Stimulated activated CD4-positive, alpha-beta T cell treated with anti-CD3 and anti-CD28 coated beads, Interleukin-1b, Interleukin-23, amount 100 ng/mL, for 24 hours (primary cell): ENCODE measurements at regions not wholly inside any gene's neighbourhood (a gene's known extent, or its start where the extent isn't known, plus 50 kb on each side); places are given as distances from the start of the nearest gene placed in this dataset.
"Not testable (repeated sequence)": the region's sequence is repeated elsewhere in the genome, so short reads cannot be mapped to it uniquely, and the experiment has no call there.

ENCODE experiments used
- DNase-seq, 4 experiments: peaks; one replicate each; pipeline ENCODE4 v3.0.0-alpha.2; 2020; ENCODE audit warnings: low read depth in 4 of 4, low spot score in 1 of 4

DNA sequence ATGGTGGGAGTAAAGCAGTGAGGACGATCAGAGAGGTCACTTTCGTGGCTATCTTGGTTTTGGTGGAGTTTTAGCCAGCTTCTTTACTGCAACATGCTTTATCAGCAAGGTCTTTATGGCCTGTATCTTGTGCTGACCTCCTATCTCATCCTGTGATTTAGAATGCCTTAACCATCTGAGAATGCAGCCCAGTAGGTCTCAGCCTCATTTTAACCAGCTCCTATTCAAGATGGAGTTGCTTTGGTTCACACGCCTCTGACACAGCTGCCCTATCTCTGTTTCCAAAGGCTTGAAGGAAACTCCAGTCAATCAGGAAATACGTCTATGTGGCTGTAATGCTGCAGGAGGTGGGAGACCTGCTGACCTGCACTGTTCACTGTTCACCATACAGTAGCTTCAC, 146.1 kb upstream of the POGK start:
- DNase-seq = no peak

DNA sequence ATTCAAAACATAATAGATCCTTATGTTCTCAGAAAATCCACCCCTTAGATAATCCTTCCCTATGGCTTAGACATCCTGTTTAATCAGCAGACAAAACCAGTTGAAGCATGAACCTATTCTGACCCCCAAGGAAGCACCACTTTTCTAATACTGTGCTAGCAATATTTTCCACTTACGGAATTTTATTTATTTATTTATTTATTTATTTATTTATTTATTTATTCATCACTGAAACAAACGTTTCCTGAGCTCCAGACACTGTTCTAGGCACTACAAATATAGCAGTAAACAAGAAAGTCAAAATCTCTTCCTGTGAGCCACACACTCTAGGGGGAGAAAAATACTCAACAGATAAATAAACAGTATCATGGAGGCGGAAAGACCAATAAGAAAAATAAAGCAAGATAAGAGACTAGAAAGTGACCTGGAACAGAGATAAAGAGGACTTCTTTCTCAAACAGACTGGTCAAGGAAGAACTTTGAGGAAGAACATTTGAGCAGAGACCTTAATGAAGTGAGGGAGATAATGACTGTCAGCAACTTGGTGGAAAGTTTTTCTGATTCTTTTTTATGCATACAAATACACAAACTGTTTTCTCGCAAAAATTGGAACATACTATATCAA, 145.5 kb upstream of the POGK start:
- no peak for DNase-seq

DNA sequence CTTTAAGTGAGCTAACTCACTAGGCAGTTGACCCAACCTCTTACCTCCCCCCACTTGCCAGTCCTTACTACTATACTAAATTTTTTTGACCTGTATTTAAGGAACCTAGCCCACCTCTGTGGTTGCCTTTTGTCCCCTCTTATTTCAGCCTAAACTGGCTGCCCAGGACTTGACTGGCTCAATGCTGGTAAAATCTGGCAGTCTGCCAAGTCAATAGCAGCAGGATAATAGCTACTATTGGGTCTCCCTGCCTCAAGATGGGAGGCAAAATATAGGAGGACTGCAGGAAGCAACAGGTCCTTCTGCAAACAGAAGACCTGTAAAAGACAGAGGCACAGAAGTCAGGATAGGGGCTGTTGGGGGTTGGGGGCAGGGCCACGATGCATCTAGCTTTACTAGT, 144.2 kb upstream of the POGK start:
- no peak for DNase-seq

DNA sequence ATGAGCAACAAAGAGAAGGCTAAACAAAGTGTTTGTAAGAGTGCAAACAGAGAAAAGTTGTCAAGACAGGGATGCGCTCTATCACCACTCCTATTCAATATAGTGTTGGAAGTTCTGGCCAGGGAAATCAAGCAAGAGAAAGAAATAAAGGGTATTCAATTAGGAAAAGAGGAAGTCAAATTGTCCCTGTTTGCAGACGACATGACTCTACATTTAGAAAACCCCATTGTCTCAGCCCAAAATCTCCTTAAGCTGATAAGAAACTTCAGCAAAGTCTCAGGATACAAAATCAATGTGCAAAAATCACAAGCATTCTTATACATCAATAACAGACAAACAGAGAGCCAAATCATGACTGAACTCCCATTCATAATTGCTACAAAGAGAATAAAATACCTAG, 143.4 kb upstream of the POGK start:
- not testable (repeated sequence) for DNase-seq

DNA sequence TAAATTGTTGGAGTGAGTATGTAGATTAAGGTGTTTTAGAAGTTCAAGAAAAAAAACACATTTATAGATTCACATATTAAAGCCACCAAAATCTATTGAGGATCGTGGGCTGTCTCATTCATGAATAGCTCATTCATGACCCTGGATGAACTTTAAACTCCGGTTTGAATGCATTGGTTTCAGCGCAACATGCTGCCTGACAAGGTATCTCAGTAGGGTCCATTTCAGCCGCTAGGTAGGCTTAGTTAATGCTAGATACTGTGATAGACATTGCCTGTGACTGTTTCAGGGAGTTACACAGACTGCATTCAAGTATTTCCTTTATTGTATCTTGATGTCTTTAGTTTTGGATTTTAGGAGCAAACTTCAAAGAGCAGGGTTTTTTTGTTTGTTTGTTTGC, 140.5 kb upstream of the POGK start:
- no peak for DNase-seq

DNA sequence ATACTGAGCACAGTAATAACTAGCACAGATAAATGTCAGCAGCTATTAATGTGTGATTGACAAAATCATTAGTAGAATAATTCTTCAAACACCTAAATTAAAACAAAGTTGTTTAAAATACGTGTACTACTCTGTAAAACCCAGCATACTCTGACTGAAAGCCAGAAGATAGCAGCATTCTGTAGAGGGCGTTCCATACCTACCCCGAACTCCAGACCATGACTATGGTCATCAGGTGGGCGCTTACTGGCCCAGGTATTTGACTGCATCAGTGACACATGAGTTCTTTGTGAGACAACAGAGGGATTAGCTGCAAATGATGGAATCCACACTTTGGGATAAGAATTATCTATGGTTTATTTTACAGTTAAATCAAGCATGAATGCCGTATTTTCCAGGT, 139.7 kb upstream of the POGK start:
- no peak for DNase-seq

DNA sequence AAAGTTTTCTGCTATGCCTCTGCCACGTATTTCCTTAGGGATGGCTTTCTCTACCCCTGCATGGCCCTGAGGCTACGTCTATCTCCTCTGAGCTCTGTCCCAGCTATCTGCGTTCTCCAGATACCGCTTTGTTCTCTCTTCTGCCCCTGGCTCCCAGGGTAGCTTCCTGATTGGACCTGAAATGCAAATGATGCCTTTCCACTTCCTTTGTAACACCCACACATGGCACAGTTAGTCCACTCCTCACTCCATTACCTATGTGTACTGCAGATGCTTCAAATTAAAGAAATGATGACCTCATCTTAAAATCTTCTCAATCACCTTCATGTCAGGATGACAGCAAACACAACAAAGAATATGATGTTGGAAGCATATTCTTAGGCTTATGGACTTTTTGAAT, 138.6 kb upstream of the POGK start:
- DNase-seq = no peak

DNA sequence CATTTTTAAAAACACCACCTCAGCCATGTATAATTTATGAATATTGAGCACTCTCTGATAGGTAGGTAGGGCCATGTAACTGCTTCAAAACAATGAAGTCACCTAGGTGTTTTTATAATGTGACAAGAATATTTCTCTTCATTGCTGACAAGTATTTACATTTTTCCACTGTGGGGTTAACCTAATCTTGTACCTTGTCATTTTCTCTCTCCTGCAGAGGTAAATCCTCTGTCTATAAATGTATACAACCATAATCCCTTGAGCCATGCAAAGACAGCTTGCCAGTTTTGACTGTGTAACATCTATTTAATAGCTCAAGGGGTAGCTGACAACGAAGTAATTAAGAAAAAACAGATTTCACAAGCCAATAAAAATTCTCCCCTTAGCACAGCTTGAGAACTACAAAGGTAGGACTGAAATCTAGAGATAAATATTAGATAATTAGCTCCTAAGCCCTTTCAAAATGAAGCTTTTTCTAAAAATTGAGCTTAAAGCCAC, 137.6 kb upstream of the POGK start:
- DNase-seq = no peak

DNA sequence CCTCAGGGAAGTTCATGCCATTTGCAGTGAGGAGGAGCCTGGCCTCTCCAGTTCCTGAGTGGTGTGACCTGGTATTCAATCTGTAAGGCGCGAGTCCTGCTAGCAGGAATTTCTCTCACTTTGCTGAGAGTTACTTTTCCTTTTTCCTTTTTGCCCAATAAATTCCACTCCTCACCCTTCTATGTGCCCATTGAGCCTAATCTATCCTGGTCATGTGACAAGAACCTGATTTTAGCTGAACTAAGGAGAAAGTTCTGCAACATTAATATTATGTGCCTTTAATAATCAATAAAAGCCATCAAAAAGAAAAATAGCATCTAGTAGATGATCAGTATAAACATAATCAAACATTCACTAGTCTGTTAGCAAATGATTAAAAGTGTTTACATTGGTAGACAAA, 136.1 kb upstream of the POGK start:
- DNase-seq = no peak

DNA sequence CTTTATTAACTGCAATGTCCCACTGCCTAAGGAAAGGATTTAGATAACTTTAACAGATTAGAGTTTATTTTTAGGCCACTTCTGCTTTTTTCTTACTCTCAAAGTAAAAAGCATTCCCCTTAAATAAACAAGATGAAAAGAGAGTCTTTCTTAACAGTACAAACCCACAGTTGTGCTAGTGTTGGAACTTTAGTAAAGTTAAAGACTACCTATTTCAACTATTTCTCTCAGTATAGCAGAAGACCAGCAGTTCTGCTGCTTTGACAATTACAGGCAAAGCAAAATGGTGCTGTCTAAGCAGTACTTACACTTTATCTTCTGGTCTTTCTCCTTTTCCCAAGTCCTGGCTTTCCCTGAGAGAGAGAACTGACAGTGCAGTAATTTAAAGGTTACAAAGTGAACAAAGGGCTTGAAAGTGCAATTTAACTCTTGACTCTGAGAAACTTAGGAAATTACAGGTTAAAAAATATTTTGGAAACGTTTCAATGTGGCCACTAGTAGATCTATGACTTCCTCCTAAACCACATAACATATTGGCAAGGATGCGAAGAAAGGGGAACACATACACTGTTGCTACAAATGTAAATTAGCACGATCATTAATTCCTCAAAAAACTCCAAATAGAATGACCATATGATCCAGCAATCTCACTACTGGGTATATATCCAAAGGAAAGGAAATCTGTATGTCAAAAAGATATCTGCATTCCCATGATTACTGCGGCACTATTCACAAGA, 135.4 kb upstream of the POGK start:
- DNase-seq = no peak

DNA sequence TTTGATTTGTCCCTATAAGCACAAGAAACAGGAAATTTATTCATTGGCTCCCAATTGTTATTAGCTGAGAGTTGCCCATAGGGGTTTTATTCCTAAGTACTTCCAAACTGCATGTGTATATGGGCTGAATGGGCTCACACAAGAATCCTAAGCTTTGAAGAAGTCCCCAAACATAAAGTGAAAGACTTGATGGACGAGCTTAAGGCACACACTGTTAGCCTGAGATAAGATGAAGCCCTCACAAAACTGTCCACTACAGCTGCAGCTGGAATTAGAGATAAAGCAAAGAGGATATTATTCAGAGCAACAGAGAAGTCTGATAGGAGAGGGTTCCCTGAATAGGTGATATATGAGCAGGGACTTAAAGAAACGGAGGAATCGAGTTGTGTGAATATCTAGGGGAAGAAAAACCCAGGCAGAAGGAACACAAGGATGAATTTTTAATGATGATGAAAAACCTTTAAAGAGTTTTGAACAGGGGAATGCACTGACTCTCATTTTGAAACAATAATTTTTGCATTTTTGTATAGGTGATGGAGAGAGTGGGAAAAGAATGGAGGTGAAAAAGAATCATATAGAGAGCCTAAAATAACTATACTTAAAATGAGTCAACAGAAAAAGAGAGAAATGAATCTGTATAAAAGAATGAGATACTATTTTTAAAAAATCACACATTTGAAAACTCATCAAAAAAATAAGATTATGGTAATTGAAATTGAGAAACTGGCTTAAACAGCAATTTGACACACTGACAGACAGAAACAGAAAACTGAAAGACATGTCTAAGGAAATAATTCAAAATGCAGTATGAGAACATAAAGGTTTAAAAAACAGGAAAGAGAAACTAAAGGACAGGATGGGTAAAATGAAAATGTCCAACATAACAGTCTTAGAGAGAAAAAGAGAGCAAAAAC, 133.6 kb upstream of the POGK start:
- no peak for DNase-seq

DNA sequence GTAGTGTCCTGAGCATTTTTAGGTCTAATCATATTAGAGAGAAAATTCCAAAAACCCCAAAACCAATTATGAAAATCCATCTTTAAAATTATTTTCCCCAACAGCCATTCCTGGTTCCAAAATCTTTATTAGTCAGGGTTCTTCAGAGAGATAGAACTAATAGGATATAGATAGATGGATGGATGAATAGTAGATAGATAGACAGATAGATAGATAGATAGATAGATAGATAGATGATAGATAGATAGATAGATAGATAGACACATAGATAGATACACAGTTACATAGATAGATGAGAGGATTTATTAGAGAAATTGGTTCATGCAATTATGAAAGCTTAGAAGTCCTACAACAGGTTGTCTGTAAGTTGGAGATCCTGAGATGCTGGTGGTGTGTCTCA, 122.7 kb upstream of the POGK start:
- DNase-seq = no peak

DNA sequence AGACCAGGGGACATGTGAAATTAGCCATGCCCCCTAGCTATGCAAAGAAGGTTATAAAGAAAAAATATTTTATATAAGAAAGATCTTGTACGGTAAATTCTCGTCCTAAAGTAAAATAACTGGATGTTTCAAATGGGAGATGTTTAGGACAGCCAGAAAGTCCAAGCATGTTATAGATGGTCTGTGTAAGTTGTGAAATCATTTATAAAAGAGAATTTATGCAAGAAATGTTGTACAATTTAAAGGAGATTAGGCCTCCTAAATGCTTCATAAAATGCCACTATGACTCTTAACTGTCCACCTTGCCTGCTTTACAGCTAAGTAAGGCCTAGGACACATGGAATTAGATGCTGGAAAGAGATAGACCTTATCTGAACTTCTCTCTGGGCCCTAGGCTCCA, 118.1 kb upstream of the POGK start:
- DNase-seq = no peak

DNA sequence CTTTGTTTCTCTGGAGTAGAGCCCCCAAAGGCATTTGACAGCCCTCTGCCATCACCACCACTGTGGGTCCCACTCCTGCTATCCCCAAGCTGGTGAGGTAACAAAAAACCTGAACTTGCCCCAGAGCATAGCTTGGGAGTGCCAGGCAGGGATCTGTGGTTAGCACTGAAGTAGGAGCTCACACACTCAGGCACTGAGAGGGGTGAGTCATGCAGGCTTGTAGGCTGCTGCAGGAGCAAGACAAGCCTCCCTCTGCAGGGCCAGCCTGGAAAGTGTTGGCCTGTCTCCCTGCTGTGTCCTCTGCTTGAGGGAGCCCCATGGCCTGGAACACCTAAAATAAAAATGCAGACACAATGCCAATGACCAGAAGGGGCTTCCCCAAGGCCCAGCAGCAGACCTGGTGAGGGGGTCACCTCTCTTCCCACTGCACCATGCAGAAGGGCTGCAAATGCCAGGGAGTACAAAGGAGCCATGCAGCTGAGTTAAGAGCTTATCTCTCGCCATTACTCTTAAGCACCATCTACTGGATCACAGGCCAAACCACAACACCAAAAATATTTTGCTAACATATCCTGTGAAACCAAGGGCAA, 108.9 kb upstream of the POGK start:
- no peak for DNase-seq

DNA sequence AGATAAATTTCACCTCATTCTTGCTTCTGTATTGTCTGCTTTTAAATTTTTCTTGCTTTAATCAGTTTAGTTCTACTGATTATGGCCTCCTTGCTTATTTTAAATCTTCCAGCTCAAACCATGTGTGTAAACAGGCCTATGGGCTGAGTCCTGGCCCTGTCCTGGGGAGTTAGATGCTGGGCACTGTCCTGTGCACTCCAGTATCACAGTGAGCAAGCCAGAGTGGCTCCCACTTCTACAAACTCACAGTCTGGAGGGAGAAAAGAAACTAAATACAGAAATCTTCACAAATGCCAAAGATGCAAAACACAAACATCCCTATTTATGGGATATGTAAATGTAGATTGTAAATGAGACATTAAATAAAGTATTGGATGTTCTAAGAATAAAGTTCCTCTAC, 101.1 kb upstream of the POGK start:
- no peak for DNase-seq

DNA sequence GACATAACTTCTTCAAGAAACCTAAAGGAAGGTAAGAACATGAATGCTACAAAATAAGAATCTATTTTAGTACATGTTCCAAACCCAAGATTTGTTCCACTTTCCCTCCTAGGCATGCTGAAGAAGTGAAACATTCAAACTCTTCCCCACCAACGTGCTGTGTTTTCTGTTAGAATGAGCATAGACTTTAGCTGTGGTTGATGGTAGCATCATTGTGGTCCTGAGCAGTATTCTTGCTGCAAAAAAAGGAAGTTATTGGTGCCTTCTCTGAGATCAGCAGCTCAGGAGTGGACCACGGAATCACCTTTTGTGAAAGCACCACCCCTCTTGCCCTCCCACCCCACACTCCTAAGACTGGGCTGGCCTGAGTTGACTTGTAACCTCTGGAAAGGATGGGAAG, 100.4 kb upstream of the POGK start:
- DNase-seq = no peak

DNA sequence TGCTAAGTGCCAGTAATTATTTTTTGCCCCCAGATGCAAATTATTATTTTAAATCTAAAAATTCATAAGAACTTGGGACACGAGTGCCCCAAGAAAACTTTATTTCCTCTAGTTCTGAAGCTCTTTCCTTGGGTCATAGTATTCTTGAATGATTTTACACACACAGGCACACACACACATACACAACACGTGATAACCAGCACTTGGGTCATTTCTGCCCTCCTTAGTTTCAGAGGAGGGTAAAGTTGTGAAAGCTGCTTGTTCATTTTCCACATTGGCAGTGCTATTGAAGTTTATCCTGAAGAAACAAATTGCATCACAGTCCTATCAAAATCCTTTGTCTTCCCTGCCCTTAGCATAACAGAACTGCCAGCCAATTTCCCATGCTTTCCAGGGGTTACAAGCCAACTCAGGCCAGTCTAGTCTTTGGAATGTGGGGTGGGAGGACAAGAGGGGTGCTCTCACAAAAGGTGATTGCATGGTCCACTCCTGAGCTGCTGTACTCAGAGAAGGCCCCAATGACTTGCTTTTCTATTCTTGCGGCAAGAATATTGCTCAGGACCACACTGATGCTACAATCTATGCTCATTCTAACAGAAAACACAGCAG, 98.5 kb upstream of the POGK start:
- DNase-seq = no peak

DNA sequence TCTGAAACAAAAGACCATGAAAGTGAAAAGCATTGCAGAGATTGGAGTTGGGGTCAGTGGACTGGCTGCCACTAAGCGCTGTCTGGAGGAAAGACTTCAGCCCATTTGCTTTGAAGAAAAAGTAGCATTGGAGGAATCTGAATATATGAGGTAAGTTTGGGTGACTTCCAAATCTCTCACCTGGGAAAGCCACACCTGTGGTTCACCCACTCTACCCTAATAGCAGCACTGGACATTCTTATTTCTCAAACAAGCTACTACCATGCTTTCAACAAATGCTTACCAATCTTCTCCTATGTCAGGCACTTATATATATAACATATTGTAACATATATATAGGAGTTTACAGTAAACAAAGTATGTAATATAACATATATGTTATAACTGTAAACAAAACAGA, 76.0 kb upstream of the POGK start:
- DNase-seq = no peak

DNA sequence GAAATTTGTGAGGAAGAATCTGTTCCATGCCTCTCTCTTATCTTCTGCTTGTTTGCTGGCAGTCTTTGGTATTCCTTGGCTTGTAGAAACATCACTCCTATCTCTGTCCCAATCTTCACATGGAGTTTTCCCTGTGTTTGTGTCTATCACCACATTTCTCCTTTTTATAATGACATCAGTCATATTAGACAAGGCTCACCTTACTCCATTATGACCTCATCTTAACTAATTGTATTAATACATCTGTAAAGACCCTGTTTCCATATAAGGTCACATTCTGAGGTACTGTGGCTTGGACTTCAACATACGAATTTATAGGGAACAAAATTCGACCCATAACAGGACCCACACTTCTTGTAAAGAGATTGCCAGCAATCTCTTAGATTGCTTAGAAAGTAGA, 72.3 kb upstream of the POGK start:
- DNase-seq = no peak

DNA sequence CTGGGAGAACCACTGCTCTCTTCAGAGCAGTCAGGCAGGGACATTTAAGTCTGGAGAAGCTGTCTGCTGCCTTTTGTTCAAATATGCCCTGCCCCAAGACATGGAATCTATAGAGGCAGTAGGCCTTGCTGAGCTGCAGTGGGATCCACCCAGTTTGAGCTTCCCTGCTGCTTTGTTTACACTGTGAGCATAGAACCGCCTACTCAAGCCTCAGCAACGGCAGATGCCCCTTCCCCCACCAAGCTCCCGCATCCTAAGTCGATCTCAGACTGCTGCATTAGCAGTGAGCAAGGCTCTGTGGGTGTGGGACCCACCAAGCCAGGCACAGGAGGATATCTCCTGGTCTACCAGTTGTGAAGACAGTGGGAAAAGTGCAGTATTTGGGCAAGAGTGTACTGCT, 54.6 kb upstream of the POGK start:
- not testable (repeated sequence) for DNase-seq

DNA sequence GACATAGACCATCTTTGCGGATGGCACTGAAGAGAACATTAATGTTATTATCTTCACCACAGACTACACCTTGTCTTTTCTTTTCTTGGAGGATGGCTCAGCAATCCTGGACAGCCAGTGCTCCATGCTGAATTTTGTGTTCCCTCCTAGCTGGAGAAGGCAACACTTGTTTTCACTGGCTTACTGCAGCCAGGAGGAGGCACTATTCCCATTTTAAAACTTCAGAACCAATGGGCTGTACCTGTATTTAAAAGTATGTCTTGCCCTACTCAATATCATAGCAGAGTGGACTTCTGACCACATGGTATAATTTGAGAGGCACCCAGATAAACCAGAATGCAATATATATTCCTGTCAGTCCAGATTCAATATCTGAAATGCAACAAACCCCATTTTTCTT, 53.3 kb upstream of the POGK start:
- DNase-seq = no peak
